IPS-20b (cell line): ENCODE measurements at regions not wholly inside any gene's neighbourhood (a gene's known extent, or its start where the extent isn't known, plus 50 kb on each side); places are given as distances from the start of the nearest gene placed in this dataset.

Experiments used
- H3K27ac ChIP-seq: one replicate; pipeline ENCODE4 v1.5.1; 2013; ENCODE audit warnings: low read length
- H3K27me3 ChIP-seq: 2 replicates; pipeline ENCODE4 v1.6.1; 2013; ENCODE audit warnings: mild to moderate bottlenecking, low read length, inconsistent platforms; ENCODE audit not compliant: insufficient read depth
- H3K36me3 ChIP-seq: 2 replicates; pipeline ENCODE4 v1.6.1; 2013; ENCODE audit warnings: low read depth, mild to moderate bottlenecking, inconsistent platforms, low read length, moderate library complexity; ENCODE audit not compliant: insufficient read depth
- H3K4me1 ChIP-seq: 2 replicates; pipeline ENCODE4 v1.6.1; 2013; ENCODE audit warnings: mild to moderate bottlenecking, control low read depth, inconsistent platforms, low read length, moderate library complexity; ENCODE audit not compliant: insufficient read depth
- H3K4me3 ChIP-seq: 2 replicates; pipeline ENCODE4 v1.5.1; 2013; ENCODE audit warnings: mild to moderate bottlenecking, low read length, inconsistent platforms
- H3K9ac ChIP-seq: 2 replicates; pipeline ENCODE4 v1.6.1; 2013; ENCODE audit warnings: low read depth, mild to moderate bottlenecking, inconsistent platforms, low read length, moderate library complexity
- H3K9me3 ChIP-seq: 2 replicates; pipeline ENCODE4 v1.6.1; 2013; ENCODE audit warnings: mild to moderate bottlenecking, low read depth, low read length, inconsistent platforms; ENCODE audit not compliant: insufficient read depth

DNA sequence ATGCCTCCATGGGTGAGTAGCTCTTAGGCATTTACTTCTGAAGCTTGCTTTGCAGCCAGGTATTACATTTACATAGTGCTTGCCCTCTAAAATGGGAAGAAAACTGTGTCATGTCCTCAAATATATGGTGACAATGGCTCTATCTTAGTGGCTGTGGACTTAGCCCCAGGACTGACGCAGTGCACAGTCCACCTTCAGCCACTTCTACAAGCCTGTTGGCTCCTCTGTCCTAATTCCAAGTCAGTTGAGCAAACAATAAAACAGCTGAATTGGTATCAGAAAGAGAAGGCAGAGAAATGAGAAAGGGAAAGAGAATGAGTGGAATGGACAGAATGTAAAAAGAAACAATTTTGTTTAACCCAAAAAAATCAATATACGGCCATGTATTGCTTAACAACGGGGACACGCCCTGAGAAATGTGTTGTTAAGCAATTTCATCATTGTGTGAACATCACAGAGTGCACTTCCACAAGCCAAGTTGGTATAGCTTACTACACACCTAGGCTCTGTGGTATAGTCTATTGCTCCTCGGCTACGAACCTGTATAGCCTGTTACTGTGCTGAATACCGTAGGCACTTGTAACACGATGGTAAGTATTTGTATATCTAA lies 93.5 kb downstream of the GRIN2B start:
- Histone ChIP-seq H3K9ac (no peak overlapping the region), H3K4me3 (no peak overlapping the region), H3K27me3 (no peaks in the 10 kb centered on the region), H3K36me3 (no peaks in the 10 kb centered on the region), H3K9me3 (no peaks in the 10 kb centered on the region), H3K4me1 (no peaks in the 10 kb centered on the region), H3K27ac (no peak overlapping the region)

DNA sequence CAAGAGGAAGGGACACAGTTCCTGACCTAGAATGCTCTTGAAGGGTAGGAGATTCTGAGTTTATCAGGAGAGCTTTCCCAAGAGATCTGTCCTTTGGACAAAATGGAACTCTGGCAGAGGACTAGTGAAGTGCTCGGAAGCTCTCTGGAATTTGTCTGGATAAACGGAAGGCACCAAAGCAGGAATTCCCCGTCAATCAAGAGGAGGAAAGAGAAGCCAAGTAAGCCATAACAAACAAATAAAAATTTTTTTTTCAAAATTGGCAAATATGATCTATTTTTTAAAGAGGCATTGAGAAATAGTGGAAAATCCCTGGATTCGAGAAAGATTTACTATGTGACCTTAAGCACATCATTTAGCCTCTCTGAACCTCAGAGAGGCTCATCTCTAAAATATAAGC lies 99.2 kb downstream of the GRIN2B start:
- H3K27ac ChIP-seq = no peak overlapping the region
- no peaks in the 10 kb centered on the region for H3K9me3 ChIP-seq
- no peak overlapping the region for H3K4me3 ChIP-seq
- no peaks in the 10 kb centered on the region for H3K36me3 ChIP-seq
- no peak overlapping the region for H3K9ac ChIP-seq
- no peaks in the 10 kb centered on the region for H3K27me3 ChIP-seq
- H3K4me1 ChIP-seq = no peaks in the 10 kb centered on the region

DNA sequence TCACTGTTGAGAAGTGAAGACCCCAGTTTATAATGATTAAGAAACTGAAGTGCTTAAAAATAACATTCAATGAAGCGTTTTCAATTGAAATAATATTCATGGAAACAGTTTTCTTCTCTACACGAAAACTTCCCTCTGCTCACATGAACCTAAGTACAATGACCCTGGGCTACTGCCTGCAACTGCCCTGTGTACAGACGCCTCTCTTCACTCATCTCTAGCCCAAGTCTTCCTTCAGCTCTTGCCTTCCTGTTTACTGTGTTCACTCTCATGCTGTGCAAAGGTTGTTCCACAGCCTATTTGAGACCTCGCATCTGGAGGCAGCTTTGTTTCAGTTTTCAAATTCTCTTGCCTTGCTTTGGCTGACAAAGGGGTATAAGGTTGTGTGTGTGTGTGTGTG lies 100.8 kb downstream of the GRIN2B start:
- H3K9ac ChIP-seq = no peak overlapping the region
- no peaks in the 10 kb centered on the region for H3K27me3 ChIP-seq
- no peaks in the 10 kb centered on the region for H3K36me3 ChIP-seq
- no peaks in the 10 kb centered on the region for H3K9me3 ChIP-seq
- H3K4me1 ChIP-seq = no peaks in the 10 kb centered on the region
- no peak overlapping the region for H3K27ac ChIP-seq
- no peak overlapping the region for H3K4me3 ChIP-seq

DNA sequence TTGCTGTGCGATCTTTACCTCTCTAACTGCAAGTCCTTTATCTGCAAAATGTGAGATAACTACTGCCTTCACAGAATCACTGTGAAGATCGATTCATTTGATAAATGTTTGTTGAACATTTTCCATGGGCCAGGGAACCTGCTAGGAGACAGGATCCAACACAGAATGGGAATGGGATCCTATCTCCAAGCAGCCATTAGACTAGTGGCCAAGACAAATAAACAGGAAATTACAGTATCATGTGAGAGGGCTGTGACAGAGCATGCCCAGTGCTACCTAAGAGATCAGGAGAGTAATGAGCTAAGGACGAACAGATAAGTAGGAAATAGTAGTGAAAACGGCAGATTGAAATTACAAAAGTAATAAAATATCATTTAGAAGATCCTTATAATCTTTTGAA lies 105.7 kb downstream of the GRIN2B start:
- H3K4me3 ChIP-seq = no peak overlapping the region

DNA sequence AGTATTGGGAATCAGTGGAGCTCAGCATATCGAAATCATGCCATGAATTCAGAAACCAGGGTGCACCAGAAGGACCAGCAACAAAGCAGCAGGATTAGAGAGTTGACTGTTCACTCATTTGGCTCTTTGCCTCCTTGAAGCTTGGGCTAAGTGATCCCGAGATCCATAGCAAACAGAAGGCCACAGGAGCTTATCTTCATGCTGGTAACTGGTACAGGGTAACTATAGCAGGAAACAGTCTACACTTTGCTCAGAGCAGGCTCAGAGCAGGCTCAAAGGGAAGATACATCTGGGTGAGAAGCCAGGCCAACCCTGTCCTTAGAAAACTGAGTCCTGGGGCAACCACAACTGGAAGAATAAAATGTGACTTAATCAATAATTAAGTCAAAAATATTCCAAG lies 111.1 kb downstream of the GRIN2B start:
- Histone ChIP-seq H3K4me1 (no peaks in the 10 kb centered on the region), H3K9ac (no peak overlapping the region), H3K27me3 (no peaks in the 10 kb centered on the region), H3K36me3 (no peaks in the 10 kb centered on the region), H3K4me3 (no peak overlapping the region), H3K9me3 (no peaks in the 10 kb centered on the region), H3K27ac (no peak overlapping the region)

More for the DNA sequence above, 105.7 kb downstream of the GRIN2B start:
- Histone ChIP-seq H3K9me3 (no peaks in the 10 kb centered on the region), H3K27ac (no peak overlapping the region), H3K36me3 (no peaks in the 10 kb centered on the region), H3K9ac (no peak overlapping the region), H3K4me1 (no peaks in the 10 kb centered on the region), H3K27me3 (no peaks in the 10 kb centered on the region)

DNA sequence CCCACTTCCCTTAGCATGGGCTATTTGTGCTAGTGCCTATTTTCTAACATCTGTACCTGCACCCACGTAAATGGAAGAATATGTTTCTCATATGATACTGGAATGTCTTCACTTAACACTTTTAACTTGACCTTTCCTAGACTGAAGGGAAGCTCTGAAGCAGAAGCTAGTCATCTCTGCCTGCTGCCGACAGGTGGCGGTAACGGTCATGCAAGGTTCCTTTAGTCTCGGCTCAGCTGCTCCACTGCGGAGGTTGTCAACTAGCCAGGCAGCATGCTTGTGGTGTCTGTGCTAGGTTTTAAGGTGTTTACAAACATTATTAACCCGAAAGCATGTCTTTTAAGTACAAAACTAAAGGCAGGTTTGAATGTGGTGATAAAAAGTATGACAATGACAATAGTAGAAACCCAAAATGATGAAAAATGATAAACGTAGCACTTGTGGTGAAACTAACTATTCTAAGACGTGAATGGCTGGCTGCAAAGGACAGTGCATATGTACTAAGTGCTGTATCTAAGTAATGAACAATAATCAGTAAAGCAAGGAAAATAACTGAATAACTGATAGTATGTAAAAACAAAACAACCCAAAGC lies 117.2 kb downstream of the GRIN2B start:
- no peak overlapping the region for H3K27ac ChIP-seq

DNA sequence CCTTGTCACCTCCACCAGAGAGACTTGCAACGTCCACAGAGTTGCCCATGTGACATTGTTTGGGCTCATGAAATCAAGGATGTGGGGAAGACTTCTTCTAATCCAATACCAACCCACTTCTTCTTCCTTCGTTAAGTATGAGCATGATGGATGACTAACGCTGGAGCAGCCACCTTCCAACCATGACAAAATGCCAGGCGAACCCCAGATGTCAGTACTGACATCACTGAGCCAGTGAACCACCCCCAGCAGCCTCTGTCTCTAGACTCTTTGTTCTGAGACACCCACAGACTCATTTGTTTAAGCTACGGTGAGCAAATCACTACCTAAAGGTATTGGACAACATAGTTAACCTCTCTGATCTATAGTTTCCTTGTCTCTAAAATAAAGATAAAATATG lies 123.7 kb downstream of the GRIN2B start:
- no peaks in the 10 kb centered on the region for H3K9me3 ChIP-seq
- no peak overlapping the region for H3K27ac ChIP-seq
- no peaks in the 10 kb centered on the region for H3K27me3 ChIP-seq
- H3K4me3 ChIP-seq = no peak overlapping the region
- no peaks in the 10 kb centered on the region for H3K36me3 ChIP-seq
- H3K4me1 ChIP-seq = no peaks in the 10 kb centered on the region
- no peak overlapping the region for H3K9ac ChIP-seq

More for the DNA sequence above, 117.2 kb downstream of the GRIN2B start:
- Histone ChIP-seq H3K4me1 (no peaks in the 10 kb centered on the region), H3K4me3 (no peak overlapping the region), H3K9ac (no peak overlapping the region), H3K27me3 (no peaks in the 10 kb centered on the region), H3K9me3 (no peaks in the 10 kb centered on the region), H3K36me3 (no peaks in the 10 kb centered on the region)

DNA sequence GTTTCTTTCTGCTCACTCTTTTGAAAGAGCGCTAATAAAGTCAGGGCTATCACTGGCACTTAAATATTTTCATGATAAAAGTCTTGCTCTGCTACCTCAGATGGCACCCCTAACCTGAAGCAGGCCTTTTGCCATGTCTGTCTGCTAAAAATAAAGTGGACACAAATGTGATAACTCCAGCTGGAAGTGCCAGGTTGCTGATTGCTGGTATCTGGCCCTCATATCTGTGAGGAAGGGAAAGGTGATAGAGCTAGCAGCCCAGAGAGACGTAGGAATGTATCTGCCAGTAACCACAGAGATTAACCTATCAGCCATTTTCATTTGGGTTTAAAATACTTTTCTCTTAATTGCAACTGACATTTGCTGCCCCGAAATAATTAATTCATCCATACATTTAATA lies 127.9 kb downstream of the GRIN2B start:
- peaks cover 6% of the 10 kb centered on the region; the same call in 1 of the 2 replicates for H3K27me3 ChIP-seq
- H3K27ac ChIP-seq = no peak overlapping the region
- H3K36me3 ChIP-seq = no peaks in the 10 kb centered on the region
- peaks cover 9% of the 10 kb centered on the region; the same call in 1 of the 2 replicates for H3K4me1 ChIP-seq
- H3K4me3 ChIP-seq = no peak overlapping the region
- H3K9ac ChIP-seq = no peak overlapping the region
- no peaks in the 10 kb centered on the region for H3K9me3 ChIP-seq

DNA sequence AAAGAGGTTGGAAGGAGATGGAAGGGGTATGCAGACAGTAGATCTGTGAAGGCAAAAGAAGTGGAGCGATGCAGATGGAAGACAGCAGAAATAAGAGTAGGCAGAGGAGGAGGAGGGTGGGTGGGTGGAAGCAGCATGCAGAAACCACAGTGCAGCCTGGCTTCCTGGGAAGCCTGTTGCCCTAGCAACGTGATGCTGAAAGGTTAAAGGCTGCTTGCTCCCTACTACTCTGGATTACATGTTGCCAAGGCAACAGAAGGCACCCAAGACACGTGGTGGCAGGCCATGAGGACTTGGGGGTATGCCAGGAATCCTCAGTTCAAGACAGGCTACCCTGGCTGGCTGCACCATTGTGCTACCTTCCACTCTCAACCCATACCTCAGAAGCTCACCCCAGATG lies 129.6 kb downstream of the GRIN2B start:
- H3K4me1 ChIP-seq = peaks cover 9% of the 10 kb centered on the region; the same call in 1 of the 2 replicates

DNA sequence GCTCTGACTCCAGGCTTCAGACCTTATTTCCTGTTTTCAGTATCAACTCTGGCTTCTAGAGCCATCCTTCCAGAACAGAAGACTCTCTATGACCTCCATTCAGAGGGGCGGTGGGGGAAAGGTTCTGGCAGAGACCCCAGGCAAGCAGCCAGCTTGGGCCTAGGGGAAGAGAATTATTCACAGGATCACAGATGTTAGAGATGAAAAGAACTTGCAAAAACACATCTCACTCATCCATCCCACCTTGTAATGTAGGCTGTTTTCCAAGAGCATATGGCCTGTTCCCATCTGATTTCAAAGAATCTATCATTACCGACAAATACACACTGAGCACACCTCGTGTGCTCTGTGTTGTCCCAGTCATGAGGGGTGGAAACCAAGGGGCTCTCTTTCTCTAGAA lies 131.9 kb downstream of the GRIN2B start:
- H3K4me3 ChIP-seq = no peak overlapping the region
- H3K27me3 ChIP-seq = peaks cover 13% of the 10 kb centered on the region; the same call in 1 of the 2 replicates
- no peak overlapping the region for H3K9ac ChIP-seq
- H3K36me3 ChIP-seq = no peaks in the 10 kb centered on the region
- H3K27ac ChIP-seq = no peak overlapping the region
- peaks cover 9% of the 10 kb centered on the region; the same call in 1 of the 2 replicates for H3K4me1 ChIP-seq
- no peaks in the 10 kb centered on the region for H3K9me3 ChIP-seq

More for the DNA sequence above, 129.6 kb downstream of the GRIN2B start:
- H3K9me3 ChIP-seq = no peaks in the 10 kb centered on the region
- no peaks in the 10 kb centered on the region for H3K36me3 ChIP-seq
- H3K4me3 ChIP-seq = no peak overlapping the region
- H3K27me3 ChIP-seq = peaks cover 13% of the 10 kb centered on the region; the same call in 1 of the 2 replicates
- no peak overlapping the region for H3K9ac ChIP-seq
- H3K27ac ChIP-seq = no peak overlapping the region

DNA sequence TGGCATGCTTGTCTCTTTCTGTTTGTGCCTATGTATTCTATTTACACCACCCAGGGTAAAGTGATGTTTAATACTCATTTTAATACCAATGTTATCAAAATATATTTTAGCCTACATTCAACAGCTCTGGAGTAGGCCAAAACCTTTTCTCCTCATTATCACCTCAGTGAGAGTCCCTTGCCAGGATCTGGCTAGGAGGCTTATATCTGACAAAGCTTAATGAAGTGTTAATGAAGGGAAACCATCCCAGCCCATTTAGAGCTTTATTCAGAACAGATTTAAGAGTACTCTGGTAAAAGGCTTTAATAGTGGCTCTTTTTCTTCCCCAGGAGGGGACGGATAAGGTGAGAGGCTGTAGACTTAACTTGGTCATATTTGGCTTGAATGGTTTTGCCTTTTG lies 137.6 kb downstream of the GRIN2B start:
- no peak overlapping the region for H3K9ac ChIP-seq
- no peak overlapping the region for H3K27ac ChIP-seq
- H3K4me1 ChIP-seq = no peaks in the 10 kb centered on the region
- H3K9me3 ChIP-seq = no peaks in the 10 kb centered on the region
- peaks cover 11% of the 10 kb centered on the region; the same call in 1 of the 2 replicates for H3K27me3 ChIP-seq
- no peak overlapping the region for H3K4me3 ChIP-seq
- H3K36me3 ChIP-seq = no peaks in the 10 kb centered on the region

DNA sequence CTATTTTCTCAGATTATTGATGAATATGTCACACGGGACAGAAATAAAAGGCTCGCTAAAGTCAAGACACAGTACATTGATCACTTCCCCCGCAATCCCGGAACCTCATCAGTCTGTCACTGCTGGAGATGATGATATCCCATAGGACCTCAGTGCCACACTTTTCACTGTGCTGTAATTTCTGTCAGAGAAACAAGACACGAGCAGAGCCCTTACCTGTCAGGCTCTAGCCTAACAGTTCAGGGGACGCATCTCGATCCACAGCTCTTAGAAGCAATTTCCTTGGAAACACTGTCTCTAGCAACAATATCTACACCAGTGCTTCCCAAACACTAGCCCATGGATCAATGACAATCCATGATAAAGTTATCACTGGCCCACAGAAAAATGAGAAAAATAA lies 140.0 kb downstream of the GRIN2B start:
- no peaks in the 10 kb centered on the region for H3K27me3 ChIP-seq

More for the DNA sequence above, 140.0 kb downstream of the GRIN2B start:
- Histone ChIP-seq H3K36me3 (no peaks in the 10 kb centered on the region), H3K9me3 (no peaks in the 10 kb centered on the region), H3K4me3 (no peak overlapping the region), H3K4me1 (no peaks in the 10 kb centered on the region), H3K27ac (no peak overlapping the region), H3K9ac (no peak overlapping the region)
